ENCODE measurements at regions not wholly inside any gene's neighbourhood (a gene's known extent, or its start where the extent isn't known, plus 50 kb on each side); places are given as distances from the start of the nearest gene placed in this dataset.
"Not testable (repeated sequence)": the region's sequence is repeated elsewhere in the genome, so short reads cannot be mapped to it uniquely, and the experiment has no call there.

- DNase-seq: no peak
Observed at GRCh38 chr2:21353879-21354679, 230.3 kb downstream of the TDRD15 start.

GRCh38 chr2:21356086-21356856 lies 232.5 kb downstream of the TDRD15 start:
- no peak for DNase-seq

GRCh38 chr2:21356857-21357255 lies 233.1 kb downstream of the TDRD15 start:
- no peak for DNase-seq

GRCh38 chr2:21358976-21359375 lies 235.2 kb downstream of the TDRD15 start:
- DNase-seq: no peak

- no peak for DNase-seq
Observed at GRCh38 chr2:21361384-21361783, 237.6 kb downstream of the TDRD15 start.

- DNase-seq: no peak
Observed at GRCh38 chr2:21361957-21362486, 238.3 kb downstream of the TDRD15 start.

GRCh38 chr2:21363364-21363763 lies 239.6 kb downstream of the TDRD15 start:
- no peak for DNase-seq

- no peak for DNase-seq
Observed at GRCh38 chr2:21367421-21367820, 243.7 kb downstream of the TDRD15 start.

- DNase-seq: no peak
Observed at GRCh38 chr2:21369787-21370186, 246.0 kb downstream of the TDRD15 start.

- DNase-seq: no peak
Observed at GRCh38 chr2:21371499-21372003, 247.8 kb downstream of the TDRD15 start.

GRCh38 chr2:21372654-21373053 lies 248.9 kb downstream of the TDRD15 start:
- DNase-seq: peak in 1 of 2 experiments; percentile 30

- no peak for DNase-seq
Observed at GRCh38 chr2:21376864-21377263, 253.1 kb downstream of the TDRD15 start.

GRCh38 chr2:21379140-21379539 lies 255.4 kb downstream of the TDRD15 start:
- no peak for DNase-seq

- DNase-seq: not testable (repeated sequence)
Observed at GRCh38 chr2:21379668-21380067, 255.9 kb downstream of the TDRD15 start.

GRCh38 chr2:21381421-21381820 lies 257.7 kb downstream of the TDRD15 start:
- DNase-seq: peak; percentile 49 to 66

GRCh38 chr2:21382701-21383520 lies 259.1 kb downstream of the TDRD15 start:
- no peak for DNase-seq

- no peak for DNase-seq
Observed at GRCh38 chr2:21386666-21387065, 262.9 kb downstream of the TDRD15 start.

- DNase-seq: no peak
Observed at GRCh38 chr2:21392649-21393048, 268.9 kb downstream of the TDRD15 start.

GRCh38 chr2:21393173-21393572 lies 269.4 kb downstream of the TDRD15 start:
- DNase-seq: no peak

- peak in 1 of 2 experiments; percentile 3 for DNase-seq
Observed at GRCh38 chr2:21395366-21395765, 271.6 kb downstream of the TDRD15 start.

- no peak for DNase-seq
Observed at GRCh38 chr2:21396252-21396651, 272.5 kb downstream of the TDRD15 start.

- DNase-seq: no peak
Observed at GRCh38 chr2:21401022-21401698, 277.4 kb downstream of the TDRD15 start.
